HCT116 (cell line): ENCODE measurements at regions not wholly inside any gene's neighbourhood (a gene's known extent, or its start where the extent isn't known, plus 50 kb on each side); places are given as distances from the start of the nearest gene placed in this dataset.

Experiments
- ATAC-seq: fragments of 200-7000 bp; cut with Tn5 transposase; 2 replicates; pipeline ENCODE4 v1.9.1; 2020; ENCODE audit warnings: mild to moderate bottlenecking, moderate library complexity
- BruUV-seq: library from RNA; stranded (reverse); fragments of 400-500 nt; replicated peaks from 2 replicates; lab custom pipeline; 2021; lab: Mats Ljungman, UMichigan
- CTCF ChIA-PET: fragments of 300-600 bp; sonication (Branson Sonifier 250); formaldehyde crosslinking; loops from one replicate; lab custom pipeline; 2021; ENCODE audit warnings: antibody characterized with exemption; lab: Charles Lee
- POLR2A ChIA-PET: fragments of 300-600, 350-600 bp; sonication (Branson Sonifier 250); formaldehyde crosslinking; loops from one replicate; lab custom pipeline; 2021; ENCODE audit warnings: antibody characterized with exemption; lab: Charles Lee
- RAD21 ChIA-PET, 2 experiments: fragments of 300-600 bp; sonication (Branson Sonifier 250); formaldehyde crosslinking; loops; one replicate each; lab custom pipeline; 2023; ENCODE audit warnings: low total read pairs in 2 of 2; ENCODE audit not compliant: uncharacterized antibody in 2 of 2, unreplicated experiment in 2 of 2, low non-redundant PET in 1 of 2; lab: Charles Lee
- DNase-seq: peaks from one replicate; pipeline ENCODE4 v3.0.0-alpha.2; 2010; ENCODE audit warnings: low read depth, low spot score
- H2AFZ ChIP-seq: fragments of 200-600 bp; shearing (Covaris generic), sonication (generic); 2 replicates; pipeline ENCODE4 v1.6.1; 2017; ENCODE audit warnings: low read depth, mixed run types, mixed read lengths, antibody characterized with exemption, low read length; ENCODE audit not compliant: poor library complexity, severe bottlenecking
- H3K27ac ChIP-seq: 2 replicates; pipeline ENCODE4 v1.5.1; 2012; ENCODE audit warnings: low read depth, low read length
- H3K27me3 ChIP-seq: fragments of 200-600 bp; sonication (generic); 2 replicates; pipeline ENCODE4 v1.6.1; 2016; ENCODE audit warnings: mixed run types, low read length, mixed read lengths; ENCODE audit not compliant: insufficient read depth
- H3K36me3 ChIP-seq, 2 experiments: fragments of 200-500 bp in 1 of 2; fragments of 200-600 bp in 1 of 2; sonication (Bioruptor generic) in 1 of 2; sonication (generic) in 1 of 2; 2 replicates each; pipeline versions ENCODE4 v1.5.1 to v1.6.1; 2014 to 2016; ENCODE audit warnings: low read length in 2 of 2, inconsistent platforms in 1 of 2, mixed read lengths in 1 of 2, mixed run types in 1 of 2; ENCODE audit not compliant: insufficient read depth in 2 of 2, control insufficient read depth in 1 of 2
- H3K4me1 ChIP-seq, 2 experiments: fragments of 200-600 bp in 1 of 2; sonication (generic) in 1 of 2; 2 replicates each; pipeline versions ENCODE4 v1.5.1 to v1.6.1; 2012 to 2017; ENCODE audit warnings: low read length in 2 of 2, inconsistent platforms in 1 of 2, mild to moderate bottlenecking in 1 of 2, mixed read lengths in 1 of 2, mixed run types in 1 of 2, moderate library complexity in 1 of 2; ENCODE audit not compliant: insufficient read depth in 2 of 2, control insufficient read depth in 1 of 2
- H3K4me2 ChIP-seq: fragments of 200-600 bp; sonication (generic); 2 replicates; pipeline ENCODE4 v1.6.1; 2017; ENCODE audit warnings: mixed run types, low read length, mixed read lengths
- H3K4me3 ChIP-seq, 2 experiments: fragments of 200-600 bp in 1 of 2; sonication (generic) in 1 of 2; replicated peaks in 1 of 2; 2 replicates each; pipeline ENCODE4 v1.5.1; 2011 to 2016; ENCODE audit warnings: low read length in 2 of 2, control low read depth in 1 of 2, low read depth in 1 of 2, mild to moderate bottlenecking in 1 of 2, mixed read lengths in 1 of 2, mixed run types in 1 of 2
- H3K79me2 ChIP-seq: fragments of 200-600 bp; sonication (generic); 2 replicates; pipeline ENCODE4 v1.6.1; 2017; ENCODE audit warnings: mild to moderate bottlenecking, mixed run types, low read length, moderate library complexity, mixed read lengths; ENCODE audit not compliant: insufficient read depth
- H3K9ac ChIP-seq: fragments of 200-600 bp; sonication (generic); 2 replicates; pipeline ENCODE4 v1.6.1; 2016; ENCODE audit warnings: low read length, mixed read lengths
- H3K9me2 ChIP-seq: fragments of 200-600 bp; sonication (generic), shearing (Covaris generic); 2 replicates; pipeline ENCODE4 v1.6.1; 2017; ENCODE audit warnings: mixed run types, mild to moderate bottlenecking, moderate library complexity; ENCODE audit not compliant: insufficient read depth
- H3K9me3 ChIP-seq, 2 experiments: fragments of 200-500 bp in 1 of 2; fragments of 200-600 bp in 1 of 2; sonication (Bioruptor generic) in 1 of 2; sonication (generic) in 1 of 2; 2 replicates each; pipeline ENCODE4 v1.6.1; 2014 to 2017; ENCODE audit warnings: low read length in 2 of 2, mixed read lengths in 2 of 2, inconsistent platforms in 1 of 2, low read depth in 1 of 2, mild to moderate bottlenecking in 1 of 2, mixed run types in 1 of 2, moderate library complexity in 1 of 2; ENCODE audit not compliant: control insufficient read depth in 1 of 2, insufficient read depth in 1 of 2
- H4K20me1 ChIP-seq: fragments of 200-600 bp; sonication (generic), shearing (Covaris generic); 2 replicates; pipeline ENCODE4 v1.6.1; 2017; ENCODE audit warnings: mixed run types, mild to moderate bottlenecking, moderate library complexity; ENCODE audit not compliant: insufficient read depth
- CEBPB ChIP-seq: IDR thresholded peaks from 2 replicates; pipeline ENCODE4 v1.6.1; 2012; ENCODE audit warnings: low read depth
- EGR1 ChIP-seq: IDR thresholded peaks from 2 replicates; pipeline ENCODE4 v1.6.1; 2012; ENCODE audit warnings: low read depth
- ELF1 ChIP-seq: IDR thresholded peaks from 2 replicates; pipeline ENCODE4 v1.6.1; 2012; ENCODE audit warnings: low read depth, borderline replicate concordance
- EZH2phosphoT487 ChIP-seq: fragments of 200-600 bp; IDR thresholded peaks from 2 replicates; pipeline ENCODE4 v1.6.1; 2018; ENCODE audit warnings: antibody characterized with exemption, borderline replicate concordance
- FOSL1 ChIP-seq: IDR thresholded peaks from 2 replicates; pipeline ENCODE4 v1.6.1; 2012; ENCODE audit warnings: low read depth
- POLR2AphosphoS5 ChIP-seq: IDR thresholded peaks from 2 replicates; pipeline ENCODE4 v1.6.1; 2011; ENCODE audit warnings: mild to moderate bottlenecking, low read depth, low read length, moderate library complexity
- SP1 ChIP-seq: IDR thresholded peaks from 2 replicates; pipeline ENCODE4 v1.6.1; 2012; ENCODE audit warnings: low read depth
- SRF ChIP-seq: IDR thresholded peaks from 2 replicates; pipeline ENCODE4 v1.6.1; 2012; ENCODE audit warnings: low read depth
- intact Hi-C: fragments of 100-400 bp; cut with micrococcal nuclease; formaldehyde crosslinking; loops from 2 replicates; pipeline ENCODE4 v1.10.0; 2022
- TF ChIP-seq, protein P1 (sequence below): IDR thresholded peaks from 2 replicates; pipeline ENCODE4 v1.6.1; 2011; ENCODE audit warnings: mild to moderate bottlenecking, low read length, moderate library complexity; ENCODE audit not compliant: insufficient replicate concordance; ENCODE audit errors: extremely low read depth
- TF ChIP-seq, protein P2 (sequence below), 3 experiments: fragments of 200-600 bp in 1 of 3; sonication (generic) in 1 of 3; IDR thresholded peaks in 2 of 3; conservative IDR thresholded peaks in 1 of 3; 2 replicates each; pipeline ENCODE4 v1.5.1; 2012 to 2017; ENCODE audit warnings: low read depth in 2 of 3, low read length in 2 of 3, antibody characterized with exemption in 1 of 3, borderline replicate concordance in 1 of 3, control low read depth in 1 of 3, mild to moderate bottlenecking in 1 of 3, mixed read lengths in 1 of 3, mixed run types in 1 of 3, moderate library complexity in 1 of 3; ENCODE audit not compliant: insufficient read depth in 1 of 3
- TF ChIP-seq, protein P3 (sequence below): IDR thresholded peaks from 2 replicates; pipeline ENCODE4 v1.6.1; 2012

DNA sequence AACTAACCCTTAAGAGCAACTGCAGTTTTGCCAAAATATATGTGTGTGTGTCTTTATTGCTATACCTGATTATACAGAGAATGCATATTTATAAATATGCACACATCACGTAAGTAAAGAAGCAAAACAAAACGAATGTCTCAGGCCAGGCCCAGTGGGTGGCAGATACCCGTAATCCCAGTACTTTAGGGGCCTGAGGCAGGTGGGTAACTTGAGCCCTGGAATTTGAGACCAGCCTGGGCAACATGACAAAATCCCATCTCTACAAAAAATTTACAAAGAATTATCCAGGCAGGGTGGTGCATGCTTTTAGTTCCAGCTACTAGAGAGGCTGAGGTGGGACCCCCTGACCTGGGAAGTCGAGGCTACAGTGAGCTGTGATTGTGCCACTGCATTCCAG lies 745.3 kb downstream of the SATB2 start:
- intact Hi-C loops: no loop called here
- Histone ChIP-seq H3K4me1 (no peaks in the 10 kb centered on the region), H3K4me2 (no peak overlapping the region), H3K4me3 (no peak overlapping the region), H2AFZ (no peak overlapping the region), H3K79me2 (no peaks in the 10 kb centered on the region), H3K36me3 (no peaks in the 10 kb centered on the region), H3K9ac (no peak overlapping the region), H3K9me3 (no peaks in the 10 kb centered on the region), H3K27ac (no peak overlapping the region), H4K20me1 (no peaks in the 10 kb centered on the region), H3K27me3 (no peaks in the 10 kb centered on the region), H3K9me2 (no peaks in the 10 kb centered on the region)
- POLR2A ChIA-PET: no interaction called here
- DNase-seq (no peak), ATAC-seq (no peak)
- CTCF ChIA-PET: no interaction called here
- RAD21 ChIA-PET: no interaction called here
- no peak for TF ChIP-seq FOSL1
- TF ChIP-seq, protein P1, sequence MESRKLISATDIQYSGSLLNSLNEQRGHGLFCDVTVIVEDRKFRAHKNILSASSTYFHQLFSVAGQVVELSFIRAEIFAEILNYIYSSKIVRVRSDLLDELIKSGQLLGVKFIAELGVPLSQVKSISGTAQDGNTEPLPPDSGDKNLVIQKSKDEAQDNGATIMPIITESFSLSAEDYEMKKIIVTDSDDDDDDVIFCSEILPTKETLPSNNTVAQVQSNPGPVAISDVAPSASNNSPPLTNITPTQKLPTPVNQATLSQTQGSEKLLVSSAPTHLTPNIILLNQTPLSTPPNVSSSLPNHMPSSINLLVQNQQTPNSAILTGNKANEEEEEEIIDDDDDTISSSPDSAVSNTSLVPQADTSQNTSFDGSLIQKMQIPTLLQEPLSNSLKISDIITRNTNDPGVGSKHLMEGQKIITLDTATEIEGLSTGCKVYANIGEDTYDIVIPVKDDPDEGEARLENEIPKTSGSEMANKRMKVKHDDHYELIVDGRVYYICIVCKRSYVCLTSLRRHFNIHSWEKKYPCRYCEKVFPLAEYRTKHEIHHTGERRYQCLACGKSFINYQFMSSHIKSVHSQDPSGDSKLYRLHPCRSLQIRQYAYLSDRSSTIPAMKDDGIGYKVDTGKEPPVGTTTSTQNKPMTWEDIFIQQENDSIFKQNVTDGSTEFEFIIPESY: no peak
- TF ChIP-seq, protein P2, sequence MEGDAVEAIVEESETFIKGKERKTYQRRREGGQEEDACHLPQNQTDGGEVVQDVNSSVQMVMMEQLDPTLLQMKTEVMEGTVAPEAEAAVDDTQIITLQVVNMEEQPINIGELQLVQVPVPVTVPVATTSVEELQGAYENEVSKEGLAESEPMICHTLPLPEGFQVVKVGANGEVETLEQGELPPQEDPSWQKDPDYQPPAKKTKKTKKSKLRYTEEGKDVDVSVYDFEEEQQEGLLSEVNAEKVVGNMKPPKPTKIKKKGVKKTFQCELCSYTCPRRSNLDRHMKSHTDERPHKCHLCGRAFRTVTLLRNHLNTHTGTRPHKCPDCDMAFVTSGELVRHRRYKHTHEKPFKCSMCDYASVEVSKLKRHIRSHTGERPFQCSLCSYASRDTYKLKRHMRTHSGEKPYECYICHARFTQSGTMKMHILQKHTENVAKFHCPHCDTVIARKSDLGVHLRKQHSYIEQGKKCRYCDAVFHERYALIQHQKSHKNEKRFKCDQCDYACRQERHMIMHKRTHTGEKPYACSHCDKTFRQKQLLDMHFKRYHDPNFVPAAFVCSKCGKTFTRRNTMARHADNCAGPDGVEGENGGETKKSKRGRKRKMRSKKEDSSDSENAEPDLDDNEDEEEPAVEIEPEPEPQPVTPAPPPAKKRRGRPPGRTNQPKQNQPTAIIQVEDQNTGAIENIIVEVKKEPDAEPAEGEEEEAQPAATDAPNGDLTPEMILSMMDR (IDR thresholded peaks at IDR 0.05 in 2 of 3, conservative IDR thresholded peaks at IDR 0.05 in 1 of 3; ENCODE audit: borderline replicate concordance in 1 of 3, insufficient read depth in 1 of 3, low read depth in 2 of 3, low read length in 2 of 3): no peak
- no peak for TF ChIP-seq ELF1
- TF ChIP-seq SRF: no peak
- no peak for TF ChIP-seq POLR2AphosphoS5
- TF ChIP-seq EGR1: no peak
- TF ChIP-seq EZH2phosphoT487: no peak
- no peak for TF ChIP-seq SP1
- no peak for TF ChIP-seq CEBPB
- TF ChIP-seq, protein P3, sequence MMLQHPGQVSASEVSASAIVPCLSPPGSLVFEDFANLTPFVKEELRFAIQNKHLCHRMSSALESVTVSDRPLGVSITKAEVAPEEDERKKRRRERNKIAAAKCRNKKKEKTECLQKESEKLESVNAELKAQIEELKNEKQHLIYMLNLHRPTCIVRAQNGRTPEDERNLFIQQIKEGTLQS: no peak
- no TSS peak for BruUV-seq
